ENCODE measurements at regions not wholly inside any gene's neighbourhood (a gene's known extent, or its start where the extent isn't known, plus 50 kb on each side); places are given as distances from the start of the nearest gene placed in this dataset.
A peak's percentile ranks its signal among the peaks of the same experiment; 100 is the strongest.

DNA sequence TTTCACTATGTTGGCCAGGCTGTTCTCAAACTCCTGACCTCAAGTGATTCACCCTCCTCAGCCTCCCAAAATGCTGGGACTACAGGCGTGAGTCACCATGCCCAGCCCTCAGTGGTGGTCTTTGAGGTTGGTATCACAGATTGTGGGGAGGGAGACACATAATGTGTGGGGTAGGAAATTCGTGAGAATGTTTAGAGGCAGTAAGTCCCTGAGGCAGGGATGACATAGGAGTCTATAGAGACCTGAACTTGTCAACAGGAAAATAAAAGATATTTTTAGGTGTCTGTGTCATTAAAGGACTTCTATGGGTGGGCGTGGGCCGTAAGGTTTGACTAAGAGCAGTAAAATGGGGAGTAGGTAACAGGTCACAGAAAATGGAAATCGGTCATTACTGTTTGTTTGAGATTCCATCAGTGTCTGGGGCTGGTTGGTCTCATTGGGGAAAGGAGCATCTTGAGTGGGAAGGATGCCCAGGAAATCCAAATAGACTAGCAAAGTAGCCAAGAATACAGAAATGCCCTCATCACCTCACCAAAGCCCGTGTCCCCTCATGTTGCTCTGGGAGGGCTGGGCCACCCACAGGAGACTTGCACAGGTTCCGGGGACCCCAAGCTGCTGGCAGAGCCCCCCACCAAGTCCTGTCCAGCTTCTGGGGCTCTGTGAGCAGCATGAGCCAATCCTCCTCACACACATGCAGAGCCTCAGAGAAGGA, 63.6 kb upstream of the BCL2L14 start (continued):
- TF ChIP-seq, protein P1, sequence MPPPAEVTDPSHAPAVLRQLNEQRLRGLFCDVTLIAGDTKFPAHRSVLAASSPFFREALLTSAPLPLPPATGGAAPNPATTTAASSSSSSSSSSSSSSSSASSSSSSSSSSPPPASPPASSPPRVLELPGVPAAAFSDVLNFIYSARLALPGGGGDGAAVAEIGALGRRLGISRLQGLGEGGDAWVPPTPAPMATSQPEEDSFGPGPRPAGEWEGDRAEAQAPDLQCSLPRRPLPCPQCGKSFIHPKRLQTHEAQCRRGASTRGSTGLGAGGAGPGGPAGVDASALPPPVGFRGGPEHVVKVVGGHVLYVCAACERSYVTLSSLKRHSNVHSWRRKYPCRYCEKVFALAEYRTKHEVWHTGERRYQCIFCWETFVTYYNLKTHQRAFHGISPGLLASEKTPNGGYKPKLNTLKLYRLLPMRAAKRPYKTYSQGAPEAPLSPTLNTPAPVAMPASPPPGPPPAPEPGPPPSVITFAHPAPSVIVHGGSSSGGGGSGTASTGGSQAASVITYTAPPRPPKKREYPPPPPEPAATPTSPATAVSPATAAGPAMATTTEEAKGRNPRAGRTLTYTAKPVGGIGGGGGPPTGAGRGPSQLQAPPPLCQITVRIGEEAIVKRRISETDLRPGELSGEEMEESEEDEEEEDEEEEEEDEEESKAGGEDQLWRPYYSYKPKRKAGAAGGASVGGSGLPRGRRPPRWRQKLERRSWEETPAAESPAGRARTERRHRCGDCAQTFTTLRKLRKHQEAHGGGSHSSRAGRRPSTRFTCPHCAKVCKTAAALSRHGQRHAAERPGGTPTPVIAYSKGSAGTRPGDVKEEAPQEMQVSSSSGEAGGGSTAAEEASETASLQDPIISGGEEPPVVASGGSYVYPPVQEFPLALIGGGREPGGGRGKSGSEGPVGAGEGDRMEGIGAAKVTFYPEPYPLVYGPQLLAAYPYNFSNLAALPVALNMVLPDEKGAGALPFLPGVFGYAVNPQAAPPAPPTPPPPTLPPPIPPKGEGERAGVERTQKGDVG (CRISPR knock-in tag; IDR thresholded peaks at IDR 0.05), result no peak
- no peak for TF ChIP-seq RAD21 (IDR thresholded peaks at IDR 0.05; ENCODE audit: insufficient read depth, low read depth, low read length)
- TF ChIP-seq ESRRA (IDR thresholded peaks at IDR 0.05; ENCODE audit: low read length), result no peak
- TF ChIP-seq, protein P2, sequence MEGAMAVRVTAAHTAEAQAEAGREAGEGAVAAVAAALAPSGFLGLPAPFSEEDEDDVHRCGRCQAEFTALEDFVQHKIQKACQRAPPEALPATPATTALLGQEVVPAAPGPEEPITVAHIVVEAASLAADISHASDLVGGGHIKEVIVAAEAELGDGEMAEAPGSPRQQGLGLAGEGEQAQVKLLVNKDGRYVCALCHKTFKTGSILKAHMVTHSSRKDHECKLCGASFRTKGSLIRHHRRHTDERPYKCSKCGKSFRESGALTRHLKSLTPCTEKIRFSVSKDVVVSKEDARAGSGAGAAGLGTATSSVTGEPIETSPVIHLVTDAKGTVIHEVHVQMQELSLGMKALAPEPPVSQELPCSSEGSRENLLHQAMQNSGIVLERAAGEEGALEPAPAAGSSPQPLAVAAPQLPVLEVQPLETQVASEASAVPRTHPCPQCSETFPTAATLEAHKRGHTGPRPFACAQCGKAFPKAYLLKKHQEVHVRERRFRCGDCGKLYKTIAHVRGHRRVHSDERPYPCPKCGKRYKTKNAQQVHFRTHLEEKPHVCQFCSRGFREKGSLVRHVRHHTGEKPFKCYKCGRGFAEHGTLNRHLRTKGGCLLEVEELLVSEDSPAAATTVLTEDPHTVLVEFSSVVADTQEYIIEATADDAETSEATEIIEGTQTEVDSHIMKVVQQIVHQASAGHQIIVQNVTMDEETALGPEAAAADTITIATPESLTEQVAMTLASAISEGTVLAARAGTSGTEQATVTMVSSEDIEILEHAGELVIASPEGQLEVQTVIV (IDR thresholded peaks at IDR 0.05; ENCODE audit: borderline replicate concordance, partially characterized antibody), result no peak
- TF ChIP-seq IRF4 (IDR thresholded peaks at IDR 0.05; ENCODE audit: low read depth, low read length), result peak; percentile 76
- no peak for TF ChIP-seq LARP7 (IDR thresholded peaks at IDR 0.05)
- TF ChIP-seq, protein P3, sequence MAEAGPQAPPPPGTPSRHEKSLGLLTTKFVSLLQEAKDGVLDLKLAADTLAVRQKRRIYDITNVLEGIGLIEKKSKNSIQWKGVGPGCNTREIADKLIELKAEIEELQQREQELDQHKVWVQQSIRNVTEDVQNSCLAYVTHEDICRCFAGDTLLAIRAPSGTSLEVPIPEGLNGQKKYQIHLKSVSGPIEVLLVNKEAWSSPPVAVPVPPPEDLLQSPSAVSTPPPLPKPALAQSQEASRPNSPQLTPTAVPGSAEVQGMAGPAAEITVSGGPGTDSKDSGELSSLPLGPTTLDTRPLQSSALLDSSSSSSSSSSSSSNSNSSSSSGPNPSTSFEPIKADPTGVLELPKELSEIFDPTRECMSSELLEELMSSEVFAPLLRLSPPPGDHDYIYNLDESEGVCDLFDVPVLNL (IDR thresholded peaks at IDR 0.05; ENCODE audit: low read depth, low read length), result no peak
- TF ChIP-seq, protein P4, sequence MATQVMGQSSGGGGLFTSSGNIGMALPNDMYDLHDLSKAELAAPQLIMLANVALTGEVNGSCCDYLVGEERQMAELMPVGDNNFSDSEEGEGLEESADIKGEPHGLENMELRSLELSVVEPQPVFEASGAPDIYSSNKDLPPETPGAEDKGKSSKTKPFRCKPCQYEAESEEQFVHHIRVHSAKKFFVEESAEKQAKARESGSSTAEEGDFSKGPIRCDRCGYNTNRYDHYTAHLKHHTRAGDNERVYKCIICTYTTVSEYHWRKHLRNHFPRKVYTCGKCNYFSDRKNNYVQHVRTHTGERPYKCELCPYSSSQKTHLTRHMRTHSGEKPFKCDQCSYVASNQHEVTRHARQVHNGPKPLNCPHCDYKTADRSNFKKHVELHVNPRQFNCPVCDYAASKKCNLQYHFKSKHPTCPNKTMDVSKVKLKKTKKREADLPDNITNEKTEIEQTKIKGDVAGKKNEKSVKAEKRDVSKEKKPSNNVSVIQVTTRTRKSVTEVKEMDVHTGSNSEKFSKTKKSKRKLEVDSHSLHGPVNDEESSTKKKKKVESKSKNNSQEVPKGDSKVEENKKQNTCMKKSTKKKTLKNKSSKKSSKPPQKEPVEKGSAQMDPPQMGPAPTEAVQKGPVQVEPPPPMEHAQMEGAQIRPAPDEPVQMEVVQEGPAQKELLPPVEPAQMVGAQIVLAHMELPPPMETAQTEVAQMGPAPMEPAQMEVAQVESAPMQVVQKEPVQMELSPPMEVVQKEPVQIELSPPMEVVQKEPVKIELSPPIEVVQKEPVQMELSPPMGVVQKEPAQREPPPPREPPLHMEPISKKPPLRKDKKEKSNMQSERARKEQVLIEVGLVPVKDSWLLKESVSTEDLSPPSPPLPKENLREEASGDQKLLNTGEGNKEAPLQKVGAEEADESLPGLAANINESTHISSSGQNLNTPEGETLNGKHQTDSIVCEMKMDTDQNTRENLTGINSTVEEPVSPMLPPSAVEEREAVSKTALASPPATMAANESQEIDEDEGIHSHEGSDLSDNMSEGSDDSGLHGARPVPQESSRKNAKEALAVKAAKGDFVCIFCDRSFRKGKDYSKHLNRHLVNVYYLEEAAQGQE (IDR thresholded peaks at IDR 0.05; ENCODE audit: low read depth, low read length), result no peak
- TF ChIP-seq HDGF (IDR thresholded peaks at IDR 0.05), result no peak
- no peak for TF ChIP-seq KDM1A (IDR thresholded peaks at IDR 0.05; ENCODE audit: borderline replicate concordance)
- TF ChIP-seq CHD1 (IDR thresholded peaks at IDR 0.05; ENCODE audit: low read depth, low read length), result no peak
- peak; percentile 94 for TF ChIP-seq NFIC (IDR thresholded peaks at IDR 0.05; ENCODE audit: low read depth, low read length)
- TF ChIP-seq ZNF207 (IDR thresholded peaks at IDR 0.05; ENCODE audit: borderline replicate concordance), result no peak
- peak; percentile 83; the same call in 1 of the 2 replicates for TF ChIP-seq ZBED1 (IDR thresholded peaks at IDR 0.05; ENCODE audit: borderline replicate concordance)
- no peak for TF ChIP-seq RFX5 (IDR thresholded peaks at IDR 0.05; ENCODE audit: low read depth, low read length)
- TF ChIP-seq ZNF384 (IDR thresholded peaks at IDR 0.05; ENCODE audit: borderline replicate concordance, low read depth, low read length), result no peak
- TF ChIP-seq NBN (IDR thresholded peaks at IDR 0.05), result 0 out of 2 replicates have a peak, but pooled peaks have one; percentile 17

Measured in GM12878 (cell line).